ENCODE measurements at regions not wholly inside any gene's neighbourhood (a gene's known extent, or its start where the extent isn't known, plus 50 kb on each side); places are given as distances from the start of the nearest gene placed in this dataset.

DNA sequence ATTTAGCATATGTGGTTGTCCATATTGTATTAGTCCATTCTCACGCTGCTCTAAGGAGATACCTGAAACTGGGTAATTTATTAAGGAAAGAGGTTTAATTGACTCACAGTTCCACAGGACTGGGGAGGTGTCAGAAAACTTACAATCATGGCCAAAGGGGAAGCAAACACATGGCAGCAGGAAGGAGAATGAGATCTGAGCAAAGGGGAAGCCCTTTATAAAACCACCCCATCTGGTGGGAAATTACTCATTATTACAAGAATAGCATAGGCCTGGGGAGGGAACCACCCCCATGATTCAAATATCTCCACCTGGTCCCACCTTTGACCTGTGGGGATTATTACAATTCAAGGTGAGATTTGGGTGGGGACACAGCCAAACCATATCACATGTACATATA is 122.6 kb upstream of the ANK2 start:
- ATAC-seq, result no peak
- TF ChIP-seq SNAI2 (CRISPR knock-in tag; IDR thresholded peaks at IDR 0.05) (no peak), ZNF565 (CRISPR knock-in tag; conservative IDR thresholded peaks at IDR 0.05; ENCODE audit: low read depth) (no peak), POU6F1 (CRISPR knock-in tag; IDR thresholded peaks at IDR 0.05; ENCODE audit: borderline replicate concordance, low read depth) (no peak), ZFP3 (CRISPR knock-in tag; IDR thresholded peaks at IDR 0.05) (no peak), ARNTL (CRISPR knock-in tag; IDR thresholded peaks at IDR 0.05; ENCODE audit: borderline replicate concordance, low read depth) (no peak), ZNF70 (CRISPR knock-in tag; IDR thresholded peaks at IDR 0.05) (no peak), GLIS3 (CRISPR knock-in tag; IDR thresholded peaks at IDR 0.05) (no peak), ZC3H10 (CRISPR knock-in tag; IDR thresholded peaks at IDR 0.05) (no peak), CSRNP3 (CRISPR knock-in tag; IDR thresholded peaks at IDR 0.05) (no peak), TCF4 (CRISPR knock-in tag; IDR thresholded peaks at IDR 0.05; ENCODE audit: borderline replicate concordance) (no peak), PATZ1 (CRISPR knock-in tag; IDR thresholded peaks at IDR 0.05; ENCODE audit: borderline replicate concordance) (no peak), ISL1 (CRISPR knock-in tag; IDR thresholded peaks at IDR 0.05) (no peak), ESRRG (CRISPR knock-in tag; IDR thresholded peaks at IDR 0.05) (no peak), ZNF8 (CRISPR knock-in tag; IDR thresholded peaks at IDR 0.05) (no peak)

GRCh38 chr4:112927544-112927943 is 121.9 kb upstream of the ANK2 start:
- no peak for TF ChIP-seq BACH2 (CRISPR knock-in tag; IDR thresholded peaks at IDR 0.05; ENCODE audit: borderline replicate concordance)
- TF ChIP-seq ZFP3 (CRISPR knock-in tag; IDR thresholded peaks at IDR 0.05), result no peak
- TF ChIP-seq POU6F1 (CRISPR knock-in tag; IDR thresholded peaks at IDR 0.05; ENCODE audit: borderline replicate concordance, low read depth), result no peak
- no peak for TF ChIP-seq OSR1 (CRISPR knock-in tag; IDR thresholded peaks at IDR 0.05)
- TF ChIP-seq ZFP30 (CRISPR knock-in tag; IDR thresholded peaks at IDR 0.05), result no peak
- peak; percentile 64 for ATAC-seq

DNA sequence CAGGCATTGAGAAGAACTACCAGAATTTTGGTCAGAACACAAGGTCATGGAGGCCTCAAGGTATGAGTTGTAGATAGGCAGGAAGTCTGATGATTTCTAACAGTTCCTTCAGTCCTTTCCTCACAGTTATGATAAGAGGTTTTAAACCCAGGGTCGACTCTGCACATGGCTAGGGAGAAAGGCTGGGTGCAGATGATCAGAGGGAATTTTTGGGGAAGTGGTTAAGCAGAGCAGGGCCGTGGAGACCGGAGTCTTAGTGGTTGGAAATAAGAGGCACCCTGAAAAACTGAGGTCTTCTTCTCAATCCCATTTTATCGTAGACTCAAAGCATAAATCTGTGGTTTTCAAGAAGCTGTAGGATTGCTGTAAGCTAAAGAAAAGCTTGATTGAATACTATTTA is 118.5 kb upstream of the ANK2 start:
- TF ChIP-seq ZC3H10 (CRISPR knock-in tag; IDR thresholded peaks at IDR 0.05), result no peak
- TF ChIP-seq ZFP3 (CRISPR knock-in tag; IDR thresholded peaks at IDR 0.05), result no peak
- no peak for ATAC-seq

DNA sequence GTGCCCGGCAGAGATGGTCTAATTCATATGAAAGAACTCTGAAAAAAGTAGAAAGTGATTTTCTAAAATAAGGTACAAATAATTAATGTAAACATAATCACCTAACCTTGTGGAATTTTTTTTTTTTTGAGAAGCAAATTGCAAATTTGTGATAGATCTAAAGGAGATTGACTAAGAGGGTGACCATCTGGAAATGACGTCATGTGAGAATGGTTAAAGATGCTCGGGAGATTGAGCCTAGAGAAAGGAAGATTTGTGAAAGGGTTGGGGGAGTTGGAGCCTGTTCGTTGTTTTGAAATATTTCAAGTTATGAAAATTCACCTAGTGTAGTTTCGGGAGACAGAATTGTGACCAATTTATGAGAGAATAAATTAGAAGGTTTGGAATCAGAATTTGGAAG is 115.7 kb upstream of the ANK2 start:
- TF ChIP-seq POU6F1 (CRISPR knock-in tag; IDR thresholded peaks at IDR 0.05; ENCODE audit: borderline replicate concordance, low read depth), result no peak
- ATAC-seq, result no peak

GRCh38 chr4:112938461-112939058 is 110.9 kb upstream of the ANK2 start:
- ATAC-seq, result peak; percentile 71; the same call in 2 of the 3 replicates
- TF ChIP-seq SNAI2 (CRISPR knock-in tag; IDR thresholded peaks at IDR 0.05) (no peak), TOX (CRISPR knock-in tag; IDR thresholded peaks at IDR 0.05; ENCODE audit: borderline replicate concordance) (no peak), PPARA (CRISPR knock-in tag; IDR thresholded peaks at IDR 0.05; ENCODE audit: borderline replicate concordance) (no peak), ZNF565 (CRISPR knock-in tag; conservative IDR thresholded peaks at IDR 0.05; ENCODE audit: low read depth) (no peak)
